G401 (cell line): ENCODE measurements at regions not wholly inside any gene's neighbourhood (a gene's known extent, or its start where the extent isn't known, plus 50 kb on each side); places are given as distances from the start of the nearest gene placed in this dataset.

ENCODE experiments used
- DNase-seq: peaks from one replicate; pipeline ENCODE4 v3.0.0-alpha.2; 2015; ENCODE audit warnings: low spot score
- in situ Hi-C: cut with HindIII; loops from 2 replicates; pipeline ENCODE4 v1.10.0; 2016; ENCODE audit warnings: low sequenced_read_pairs, mixed read lengths

DNA sequence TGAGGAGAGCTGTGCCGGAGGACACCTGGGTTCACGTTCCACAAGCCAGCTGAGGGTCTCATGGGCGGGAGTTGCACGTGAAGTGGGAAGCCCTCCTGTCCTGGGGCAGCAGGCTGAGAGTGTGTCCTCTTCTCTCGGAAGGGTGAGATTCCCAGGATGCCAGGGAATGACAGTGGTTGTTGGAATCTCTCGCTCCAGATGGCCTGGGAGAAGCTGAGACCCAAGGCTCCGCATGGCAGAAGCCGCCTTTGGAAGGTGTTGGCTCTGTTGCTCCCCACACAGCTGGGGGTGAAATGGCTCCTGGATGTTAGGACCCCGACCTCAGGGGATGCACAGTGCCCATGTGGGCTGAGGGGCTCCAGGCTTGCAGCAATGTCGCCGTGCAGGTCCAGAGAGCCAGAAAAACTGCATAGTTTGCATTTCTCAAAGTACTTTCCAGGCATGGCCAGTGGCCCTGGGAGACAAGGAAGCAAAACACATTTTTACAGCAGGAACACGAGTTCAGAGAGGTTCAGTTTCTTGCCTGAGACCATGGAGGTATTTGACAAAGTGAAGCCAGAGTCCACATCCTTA is 153.4 kb downstream of the TMEM18 start:
- in situ Hi-C loops = no loop called here
- no peak for DNase-seq

DNA sequence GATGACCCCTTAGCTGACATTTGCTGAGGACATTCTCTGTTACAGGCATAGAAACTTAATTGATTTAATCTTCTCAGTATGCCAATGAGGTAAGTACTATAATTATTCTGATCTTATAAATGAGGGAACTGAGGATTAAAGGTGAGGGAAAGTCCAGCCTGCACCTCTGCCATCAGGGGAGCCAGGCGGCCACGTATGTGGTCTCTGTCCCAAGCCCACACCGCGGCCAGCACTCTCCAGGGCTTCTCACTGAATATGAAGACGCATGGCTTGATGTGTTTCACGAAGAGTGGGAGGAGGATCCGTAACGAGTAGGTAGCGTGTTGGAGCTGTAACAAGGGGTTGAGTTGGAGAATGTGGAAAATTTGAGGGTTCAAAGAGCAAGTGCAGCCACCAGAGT is 154.4 kb downstream of the TMEM18 start:
- in situ Hi-C loops = no loop called here
- no peak for DNase-seq

DNA sequence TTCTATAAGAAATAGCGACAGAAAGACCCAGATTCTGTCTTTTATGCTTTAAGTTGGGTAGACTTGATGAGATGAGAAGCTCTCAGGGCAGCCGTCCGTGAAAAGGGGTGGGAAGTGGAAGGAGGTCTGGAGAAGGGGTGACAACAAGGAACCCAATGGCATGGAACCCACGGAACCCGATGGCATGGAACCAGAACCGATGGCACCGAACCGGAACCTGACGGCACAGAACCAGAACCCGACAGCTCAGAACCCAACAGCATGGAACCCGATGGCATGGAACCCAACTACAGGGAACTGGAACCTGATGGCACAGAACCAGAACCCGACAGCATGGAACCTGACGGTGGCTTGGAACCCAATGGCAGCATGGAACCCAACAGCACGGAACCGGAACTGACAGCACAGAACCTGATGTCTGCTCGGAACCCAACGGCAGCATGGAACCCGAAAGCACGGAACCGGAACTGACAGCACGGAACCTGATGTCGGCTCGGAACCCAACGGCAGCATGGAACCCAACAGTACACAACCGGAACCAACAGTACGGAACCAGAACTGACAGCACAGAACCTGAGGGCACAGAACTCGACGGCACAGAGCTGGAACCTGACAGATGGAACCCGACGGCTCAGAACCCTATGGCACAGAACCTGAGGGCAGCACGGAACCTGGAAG is 155.2 kb downstream of the TMEM18 start:
- in situ Hi-C loops = no loop called here

DNA sequence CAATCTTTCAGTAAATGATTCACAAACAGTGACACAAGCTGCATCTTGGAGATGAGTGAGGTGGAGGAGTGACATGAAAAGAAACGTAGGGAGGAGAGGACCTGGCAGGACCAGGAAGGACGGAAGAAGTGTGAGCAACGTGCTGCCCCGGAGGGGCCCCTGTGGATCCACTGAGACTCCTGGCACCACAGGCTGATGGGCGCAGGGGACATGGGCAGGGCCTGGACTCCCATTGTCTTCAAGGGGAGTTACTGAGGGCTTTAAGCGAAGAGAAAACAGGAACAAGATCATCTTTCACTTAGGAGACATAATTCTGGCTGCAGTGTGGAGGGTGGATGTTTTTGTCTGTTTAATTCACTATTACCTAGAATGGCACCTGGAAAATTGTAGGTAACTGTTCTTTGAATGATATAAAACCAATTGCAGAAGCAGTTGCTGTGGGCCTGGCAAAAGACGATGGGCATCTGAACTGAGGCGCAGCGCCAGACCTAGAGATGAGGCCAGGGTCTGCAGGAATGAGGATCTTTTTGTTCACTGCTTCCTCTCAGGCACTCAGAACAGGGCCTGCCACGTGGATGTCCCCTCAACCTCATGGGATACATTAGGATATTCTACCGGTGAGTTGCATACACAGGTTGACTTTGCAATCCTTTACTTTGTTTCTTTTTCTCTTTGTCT is 156.4 kb downstream of the TMEM18 start:
- in situ Hi-C loops = no loop called here
- no peak for DNase-seq

More for the DNA sequence above, 155.2 kb downstream of the TMEM18 start:
- no peak for DNase-seq

DNA sequence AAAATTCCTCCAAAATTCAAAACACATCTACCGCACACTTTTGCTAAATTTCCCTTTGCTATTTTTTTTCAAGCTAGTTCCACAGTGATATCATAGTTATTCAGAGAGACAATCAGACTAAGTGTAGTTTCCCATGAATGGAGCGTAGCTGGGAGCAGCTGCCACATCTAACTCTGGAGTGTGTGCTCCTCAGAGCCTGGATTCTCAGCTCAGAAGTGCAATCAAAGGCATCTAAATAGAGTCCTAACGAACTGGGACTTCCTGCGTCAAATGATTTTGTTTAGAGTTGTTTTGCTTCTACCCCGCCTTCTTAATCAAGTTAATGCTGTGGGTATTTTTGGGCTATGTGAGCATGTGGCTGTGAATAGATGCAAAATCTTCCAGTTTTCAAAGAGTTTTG is 160.3 kb downstream of the TMEM18 start:
- DNase-seq = no peak
- in situ Hi-C loops = no loop called here

DNA sequence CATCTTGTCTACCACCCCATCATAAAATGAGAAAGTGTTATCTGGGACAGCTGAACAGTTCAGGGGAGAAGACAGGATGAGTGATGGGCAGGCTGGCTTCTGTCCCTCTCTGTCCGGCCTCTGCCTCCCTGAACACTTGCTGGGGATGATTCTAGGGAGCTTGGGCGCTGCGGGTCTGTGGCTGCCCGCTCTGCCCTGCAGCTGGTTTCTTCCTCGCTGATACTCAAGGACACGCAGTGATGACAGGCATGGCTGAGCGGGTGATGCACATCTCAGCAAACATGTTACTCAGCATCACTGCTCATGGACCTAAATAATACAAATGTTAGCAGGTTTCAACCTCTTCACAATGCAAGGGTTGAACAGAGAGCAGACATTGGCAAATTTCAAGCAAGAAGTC is 161.1 kb downstream of the TMEM18 start:
- no peak for DNase-seq
- in situ Hi-C loops = no loop called here

DNA sequence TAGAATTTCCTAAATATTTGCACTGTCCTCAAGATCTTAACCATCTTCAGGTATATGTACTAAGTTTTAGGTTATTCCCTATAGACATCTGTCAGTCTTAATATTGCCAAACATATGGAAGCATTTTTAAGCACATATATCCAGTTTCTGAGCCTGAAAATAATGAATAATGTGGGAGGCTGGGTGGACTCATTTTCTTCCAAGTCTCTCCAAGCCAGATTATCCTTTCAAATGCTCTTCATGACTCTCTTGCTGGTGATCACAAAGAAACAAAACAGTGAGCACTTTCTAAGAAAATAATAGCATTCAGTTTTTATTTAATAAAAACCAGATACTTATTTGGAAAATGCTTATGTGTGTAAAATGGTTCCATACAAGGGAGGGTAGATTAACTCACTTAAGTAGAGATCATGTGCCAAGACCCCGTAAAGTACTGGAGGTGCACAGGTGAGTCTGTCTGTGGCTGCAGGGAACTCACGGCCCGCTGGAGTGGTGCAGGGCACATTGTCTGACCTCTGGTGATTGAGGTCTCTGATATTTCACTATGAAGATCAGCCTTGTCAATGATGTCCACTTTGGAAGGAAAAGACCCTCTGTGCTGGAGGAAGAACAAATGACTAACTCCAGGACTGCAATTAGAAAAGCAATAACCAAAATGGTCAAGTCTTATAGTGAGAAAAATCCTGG is 161.6 kb downstream of the TMEM18 start:
- no peak for DNase-seq
- in situ Hi-C loops = no loop called here

DNA sequence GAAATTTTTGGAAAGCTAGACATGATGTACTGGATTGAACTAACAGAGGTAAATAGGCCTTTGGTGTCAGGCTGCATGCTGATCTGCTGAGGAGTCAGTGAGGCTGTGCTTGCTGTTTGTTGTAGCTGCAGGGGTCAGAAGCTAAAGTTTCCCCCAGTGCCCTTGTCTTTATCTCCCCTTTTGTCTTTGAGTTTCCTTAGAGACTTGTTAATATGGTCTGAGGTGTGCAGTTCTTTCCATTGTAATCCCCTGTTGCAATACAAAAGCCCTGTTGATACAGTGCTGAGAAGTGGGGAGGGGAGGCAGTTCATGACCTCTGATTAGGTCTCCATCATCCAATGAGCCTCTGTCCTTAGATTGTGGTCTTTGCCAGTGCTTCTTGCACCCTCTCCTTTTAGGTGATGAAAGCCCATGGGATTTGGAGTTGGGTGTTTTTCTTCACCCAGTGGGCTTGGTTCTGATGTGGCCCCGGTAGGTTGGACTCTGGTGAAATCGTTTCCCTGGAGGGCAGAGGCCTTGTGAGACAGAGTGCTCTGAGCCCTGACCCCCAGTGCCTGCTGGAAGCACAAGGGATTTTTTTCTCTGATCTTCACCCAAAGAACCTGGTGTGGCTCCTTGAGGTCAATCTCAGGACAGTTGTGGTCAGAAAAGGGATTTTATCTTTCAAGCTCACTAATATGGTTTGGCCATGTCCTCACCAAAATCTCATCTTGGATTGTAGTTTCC is 163.1 kb downstream of the TMEM18 start:
- in situ Hi-C loops = no loop called here
- no peak for DNase-seq

DNA sequence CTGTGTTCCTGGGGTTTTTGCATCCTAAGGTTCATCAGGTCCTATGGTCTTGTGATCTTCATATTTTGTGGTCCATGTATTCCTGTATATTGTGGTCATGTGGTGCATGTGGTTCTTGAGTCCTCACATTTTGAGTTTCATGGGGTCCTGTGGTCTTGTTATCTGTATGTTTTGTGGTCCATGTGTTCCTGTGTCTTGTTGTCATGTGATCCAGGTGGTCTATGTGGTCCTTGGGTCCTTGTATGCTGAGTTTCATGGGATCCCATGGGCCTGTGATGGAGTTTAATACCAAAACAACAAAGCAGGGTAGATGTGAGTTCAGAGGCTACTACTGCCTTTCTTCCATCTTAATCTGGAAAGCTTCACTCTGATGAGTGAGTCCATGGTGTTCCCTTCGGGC is 166.4 kb downstream of the TMEM18 start:
- no peak for DNase-seq
- in situ Hi-C loops = no loop called here

DNA sequence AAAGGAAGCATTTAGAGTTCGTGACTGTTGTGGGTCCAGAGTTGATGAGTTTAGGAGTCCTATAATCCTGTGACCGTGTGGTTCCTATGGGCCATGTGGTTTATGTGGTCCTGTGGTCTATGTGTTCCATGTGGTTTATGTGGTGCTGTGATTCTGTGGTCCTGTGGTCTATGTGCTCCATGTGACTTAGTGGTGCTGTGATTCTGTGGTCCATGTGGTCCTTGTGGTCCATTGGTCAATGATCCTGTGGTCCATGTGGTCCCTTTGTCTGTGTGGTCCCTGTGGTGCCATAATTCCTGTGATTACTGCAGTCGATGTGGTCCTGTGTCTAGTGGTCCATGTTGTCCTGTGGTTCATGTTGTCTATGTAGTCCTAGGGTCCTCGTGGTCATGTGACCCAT is 167.3 kb downstream of the TMEM18 start:
- no peak for DNase-seq
- in situ Hi-C loops = no loop called here

DNA sequence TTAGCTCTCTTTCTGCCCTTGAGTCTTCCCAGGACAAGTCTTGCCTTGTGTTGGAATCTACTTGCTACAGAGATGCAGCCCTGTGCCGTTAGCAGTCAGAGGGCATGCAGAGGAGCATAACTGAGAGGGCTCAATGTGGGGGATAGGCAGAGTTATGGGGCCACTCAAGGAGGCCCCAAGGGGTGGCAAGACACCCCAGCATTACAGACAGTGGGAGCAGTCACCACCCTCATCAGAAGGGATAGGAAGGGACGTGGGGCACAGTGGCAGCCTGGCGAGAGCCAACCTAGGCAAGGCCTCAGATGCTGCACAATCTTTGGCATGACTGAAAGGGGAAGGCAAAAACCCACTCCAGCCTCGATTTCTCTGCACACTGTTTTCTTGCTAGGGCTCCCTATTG is 169.1 kb downstream of the TMEM18 start:
- DNase-seq = no peak
- in situ Hi-C loops = no loop called here

DNA sequence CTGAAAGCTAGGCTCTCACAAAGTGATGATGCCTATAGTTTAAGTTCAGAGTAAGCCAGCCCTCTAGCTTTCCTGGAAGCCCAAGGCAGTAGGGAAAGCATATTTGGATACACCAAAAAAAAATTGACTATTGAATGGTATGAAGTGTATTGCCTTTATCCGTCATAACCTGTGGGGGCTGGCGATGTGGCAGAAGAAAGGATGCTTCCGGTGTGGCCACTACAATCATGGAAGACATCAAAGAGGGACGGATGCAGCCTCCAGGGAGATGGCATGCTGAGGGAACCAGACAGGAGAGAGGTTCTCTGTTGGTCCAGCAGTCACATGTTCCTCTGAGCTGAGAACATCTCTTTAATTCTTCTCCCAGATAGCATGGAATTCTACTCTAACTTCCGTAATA is 170.3 kb downstream of the TMEM18 start:
- in situ Hi-C loops = no loop called here
- DNase-seq = no peak

DNA sequence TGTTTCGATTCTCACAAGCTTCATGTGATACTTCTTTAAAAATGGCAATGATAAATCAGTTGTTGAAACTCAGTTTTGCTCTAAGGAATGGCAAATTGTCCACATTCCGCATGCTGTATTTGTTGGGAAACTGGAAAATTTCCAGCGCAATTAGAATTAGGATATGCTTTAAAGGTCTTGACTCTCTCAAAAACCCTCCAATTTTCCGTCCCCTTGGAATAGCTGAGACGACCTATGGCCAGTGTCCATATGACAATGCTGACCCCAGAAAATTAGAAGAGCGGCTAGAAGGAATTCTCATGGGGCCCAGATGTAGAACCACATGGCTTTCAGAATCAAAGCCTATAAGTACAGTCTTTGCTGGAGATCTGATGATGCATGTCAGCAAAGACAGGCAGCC is 170.8 kb downstream of the TMEM18 start:
- in situ Hi-C loops = no loop called here
- no peak for DNase-seq

DNA sequence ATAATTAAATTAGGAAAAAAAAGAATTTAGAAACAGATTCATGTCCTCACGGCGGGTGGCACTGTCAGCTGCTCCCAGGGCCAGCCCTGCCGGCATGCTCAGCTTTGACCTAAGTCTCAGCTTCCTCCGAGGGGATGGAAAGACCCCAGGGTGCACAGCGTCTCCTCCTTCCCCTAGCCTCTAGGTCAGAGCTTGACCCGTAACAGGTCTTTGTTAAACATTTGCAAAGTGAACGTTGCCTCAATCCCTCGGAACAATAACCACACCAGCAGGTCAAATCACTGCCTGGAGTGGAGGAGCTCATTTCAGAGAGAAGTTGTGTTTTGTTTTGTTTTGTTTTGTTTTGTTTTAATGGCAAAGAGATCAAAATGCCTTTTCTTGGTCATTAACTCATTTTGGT is 171.3 kb downstream of the TMEM18 start:
- in situ Hi-C loops = no loop called here
- DNase-seq = no peak

DNA sequence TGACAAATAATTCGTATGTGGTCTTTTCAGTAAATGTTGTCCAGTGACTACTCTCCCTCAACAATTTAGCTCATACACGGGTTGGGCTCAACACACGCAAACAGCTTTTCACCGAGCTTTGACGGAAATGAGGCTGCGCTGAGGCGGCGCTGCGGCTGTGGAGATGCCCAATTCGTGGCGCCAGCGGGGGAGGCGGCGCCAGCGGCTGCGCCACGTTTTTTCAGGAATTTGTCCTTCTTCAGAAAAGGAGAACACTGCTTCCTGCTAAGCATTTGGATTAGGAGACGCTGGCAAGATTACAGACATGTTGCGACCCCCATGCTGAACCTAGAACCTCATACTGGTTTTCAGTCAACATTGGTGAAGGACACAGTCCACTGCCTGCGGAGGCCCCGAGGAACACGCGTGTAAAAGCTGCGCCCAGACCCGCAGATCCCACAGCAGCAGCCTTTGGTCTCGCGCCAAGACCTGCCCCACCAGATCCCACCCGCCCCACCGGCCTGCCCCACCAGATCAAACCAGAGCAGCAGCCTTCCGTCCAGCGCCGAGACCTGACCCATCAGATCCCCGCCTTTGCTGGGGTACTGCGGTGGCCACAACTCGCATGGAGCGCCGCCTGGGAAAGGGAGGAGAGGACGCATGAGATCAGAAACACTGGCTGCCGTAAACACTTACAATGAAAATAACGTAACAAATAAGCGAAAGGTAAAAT is 173.8 kb downstream of the TMEM18 start:
- DNase-seq = no peak
- in situ Hi-C loops = no loop called here

DNA sequence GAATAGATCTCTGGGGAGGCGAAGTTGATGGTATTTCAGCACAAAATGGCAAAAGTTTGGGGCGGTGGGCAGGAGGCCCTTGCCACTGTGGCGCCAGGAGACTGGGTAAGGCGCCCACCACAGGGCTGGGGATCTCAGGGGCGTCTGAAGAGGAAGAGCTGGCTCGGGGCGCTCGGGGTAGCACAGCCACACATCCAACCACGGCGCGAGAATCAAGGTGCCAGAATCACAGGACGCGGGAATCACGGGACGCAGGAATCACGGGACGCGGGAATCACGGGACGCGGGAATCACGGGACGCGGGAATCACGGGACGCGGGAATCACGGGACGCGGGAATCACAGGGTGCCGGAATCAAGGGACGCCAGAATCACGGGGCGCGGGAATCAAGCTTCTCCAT is 174.4 kb downstream of the TMEM18 start:
- in situ Hi-C loops = no loop called here
- DNase-seq = no peak

DNA sequence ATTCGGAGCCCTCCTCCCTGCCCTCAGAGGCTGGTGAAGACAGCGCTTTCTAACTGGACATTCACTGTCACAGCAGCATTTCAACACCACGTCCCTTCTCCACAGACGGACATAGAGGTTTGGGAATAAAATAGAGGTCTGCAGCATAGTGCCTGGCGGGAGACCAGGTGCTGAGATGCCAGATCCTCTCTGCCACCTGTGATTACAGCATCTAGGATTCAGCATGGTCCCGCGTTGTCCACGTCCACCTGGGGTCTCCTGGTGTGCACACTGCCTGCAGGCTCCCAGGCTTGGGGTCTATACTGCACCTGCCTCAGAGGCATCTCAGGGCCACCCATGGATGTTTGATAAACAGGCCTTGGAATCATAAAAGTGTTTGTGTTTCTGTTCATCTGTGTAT is 175.5 kb downstream of the TMEM18 start:
- no peak for DNase-seq

DNA sequence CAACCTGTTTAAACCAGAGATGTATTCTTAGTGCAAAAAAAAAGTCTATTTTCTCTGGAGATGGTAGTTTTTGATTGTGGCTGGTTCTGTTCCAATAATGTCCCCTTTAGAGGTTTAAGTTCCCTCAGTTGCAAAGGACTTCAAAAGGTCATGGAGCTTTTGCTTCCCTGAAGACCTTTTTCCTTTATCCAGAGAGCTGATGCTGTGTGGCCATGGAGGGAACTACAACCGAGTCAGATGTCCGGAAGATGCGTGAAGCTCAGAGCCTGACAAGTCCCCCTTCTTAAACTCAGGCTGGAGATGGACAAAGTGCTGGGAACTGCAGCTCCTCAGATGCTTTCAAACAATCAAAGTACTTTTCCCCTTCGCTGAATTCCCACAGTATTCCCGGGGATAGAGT is 176.1 kb downstream of the TMEM18 start:
- in situ Hi-C loops = no loop called here
- peak; percentile 9 for DNase-seq

More for the DNA sequence above, 175.5 kb downstream of the TMEM18 start:
- in situ Hi-C loops = no loop called here

DNA sequence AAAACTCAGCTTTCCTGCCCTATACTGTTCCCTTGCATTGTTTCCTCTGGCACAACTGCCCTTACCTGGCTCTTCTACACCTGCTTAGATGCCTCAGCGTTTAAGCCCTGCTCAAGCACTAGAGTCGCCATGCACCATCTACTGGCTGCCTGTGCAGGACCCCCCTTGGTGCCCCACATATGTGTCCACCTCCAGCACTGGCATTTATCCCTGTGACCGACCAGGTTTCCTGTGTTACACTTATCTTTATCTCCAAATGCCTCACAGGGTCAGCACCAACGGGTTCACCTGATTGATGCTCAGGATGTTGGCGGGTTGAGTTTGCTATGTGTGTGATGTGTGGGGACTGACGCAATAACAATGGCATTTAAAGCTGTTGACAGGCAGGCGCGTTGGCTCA is 177.5 kb downstream of the TMEM18 start:
- in situ Hi-C loops = no loop called here

More for the DNA sequence above, 177.5 kb downstream of the TMEM18 start:
- no peak for DNase-seq
